Coronary artery (tissue), 2 donors: ENCODE measurements at regions not wholly inside any gene's neighbourhood (a gene's known extent, or its start where the extent isn't known, plus 50 kb on each side); places are given as distances from the start of the nearest gene placed in this dataset.
"Not testable (repeated sequence)": the region's sequence is repeated elsewhere in the genome, so short reads cannot be mapped to it uniquely, and the experiment has no call there.

Experiments
- DNase-seq: peaks from one replicate; pipeline ENCODE4 v3.0.0-alpha.2; 2017; ENCODE audit warnings: low spot score
- H3K27ac ChIP-seq, 2 donors: fragments of 200-600 bp; sonication (generic); one replicate each; pipeline ENCODE4 v1.5.1; 2016 to 2019
- H3K4me3 ChIP-seq: fragments of 200-600 bp; sonication (generic); 2 replicates; pipeline ENCODE4 v1.5.1; 2016; ENCODE audit warnings: mild to moderate bottlenecking, moderate library complexity
- CTCF ChIP-seq: fragments of 200-600 bp; sonication (generic); IDR thresholded peaks from one replicate; pipeline ENCODE4 v1.5.1; 2019; ENCODE audit warnings: antibody characterized with exemption

GRCh38 chr5:148751025-148751424 is 75.4 kb upstream of the ADRB2 start:
- H3K4me3 ChIP-seq: no peak overlapping the region
- DNase-seq: no peak
- no peak overlapping the region for H3K27ac ChIP-seq
- no peak for TF ChIP-seq CTCF

- not testable (repeated sequence) for DNase-seq, H3K27ac ChIP-seq, H3K4me3 ChIP-seq
Measured at GRCh38 chr5:148752375-148752774, 74.0 kb upstream of the ADRB2 start.

- TF ChIP-seq CTCF: no peak
- no peak overlapping the region for H3K27ac ChIP-seq
Measured at GRCh38 chr5:148759101-148759500, 67.3 kb upstream of the ADRB2 start.

GRCh38 chr5:148760945-148761638 is 65.3 kb upstream of the ADRB2 start:
- no peak overlapping the region for H3K4me3 ChIP-seq
- H3K27ac ChIP-seq: no peak overlapping the region
- no peak for TF ChIP-seq CTCF
- no peak for DNase-seq

More at GRCh38 chr5:148759101-148759500, 67.3 kb upstream of the ADRB2 start:
- H3K4me3 ChIP-seq: no peak overlapping the region
- DNase-seq: no peak

GRCh38 chr5:148763996-148764395 is 62.4 kb upstream of the ADRB2 start:
- Histone ChIP-seq H3K27ac (no peak overlapping the region), H3K4me3 (no peak overlapping the region)
- TF ChIP-seq CTCF: no peak
- DNase-seq: no peak

GRCh38 chr5:148765061-148765460 is 61.4 kb upstream of the ADRB2 start:
- Histone ChIP-seq H3K27ac (no peak overlapping the region), H3K4me3 (no peak overlapping the region)
- no peak for DNase-seq
- no peak for TF ChIP-seq CTCF

- Histone ChIP-seq H3K27ac (no peak overlapping the region), H3K4me3 (no peak overlapping the region)
- DNase-seq: no peak
- TF ChIP-seq CTCF: no peak
Measured at GRCh38 chr5:148768806-148769415, 57.5 kb upstream of the ADRB2 start.
